IMR-90 (cell line): ENCODE measurements at regions not wholly inside any gene's neighbourhood (a gene's known extent, or its start where the extent isn't known, plus 50 kb on each side); places are given as distances from the start of the nearest gene placed in this dataset.

Experiments
- ATAC-seq: fragments of 200-7000 bp; cut with Tn5 transposase; 2 replicates; pipeline ENCODE4 v1.9.1; 2020; ENCODE audit warnings: low read depth, mild to moderate bottlenecking, moderate library complexity
- BruUV-seq: library from RNA; stranded (reverse); fragments of 400-500 nt; replicated peaks from 2 replicates; lab custom pipeline; 2021; lab: Mats Ljungman, UMichigan
- CTCF ChIA-PET: fragments of 300-600 bp; formaldehyde crosslinking; extraction: SDS; loops from one replicate; lab custom pipeline; 2021; ENCODE audit warnings: antibody characterized with exemption; lab: Yijun Ruan, JAX
- POLR2A ChIA-PET: fragments of 300-600 bp; sonication (Branson Sonifier 250); formaldehyde crosslinking; loops from one replicate; lab custom pipeline; 2022; ENCODE audit warnings: antibody characterized with exemption; ENCODE audit not compliant: unreplicated experiment; lab: Charles Lee
- DNase-seq: peaks from one replicate; pipeline ENCODE4 v3.0.0; 2013
- H2AFZ ChIP-seq: replicated peaks from 2 replicates; pipeline ENCODE3; 2013; ENCODE audit warnings: low read length, mild to moderate bottlenecking; ENCODE audit not compliant: poor library complexity
- H2AK5ac ChIP-seq: 2 replicates; pipeline ENCODE4 v1.6.1; 2013; ENCODE audit warnings: low read depth, low read length, inconsistent platforms
- H2AK9ac ChIP-seq: replicated peaks from 2 replicates; pipeline ENCODE3; 2013; ENCODE audit warnings: mild to moderate bottlenecking, low read depth, low read length, moderate library complexity; ENCODE audit not compliant: poor library complexity
- H2BK120ac ChIP-seq: 2 replicates; pipeline ENCODE4 v1.6.1; 2013; ENCODE audit warnings: low read depth, low read length, inconsistent platforms
- H2BK15ac ChIP-seq: 3 replicates; pipeline ENCODE4 v1.6.1; 2013; ENCODE audit warnings: low read depth, low read length, inconsistent platforms
- H2BK20ac ChIP-seq: 2 replicates; pipeline ENCODE4 v1.6.1; 2013; ENCODE audit warnings: low read depth, mild to moderate bottlenecking, inconsistent platforms, low read length, moderate library complexity
- H2BK5ac ChIP-seq: 2 replicates; pipeline ENCODE4 v1.6.1; 2013; ENCODE audit warnings: mild to moderate bottlenecking, low read depth, low read length, inconsistent platforms; ENCODE audit not compliant: poor library complexity, severe bottlenecking
- H3K14ac ChIP-seq: replicated peaks from 2 replicates; pipeline ENCODE4 v1.6.1; 2013; ENCODE audit warnings: low read depth, low read length, inconsistent platforms
- H3K18ac ChIP-seq: 2 replicates; pipeline ENCODE4 v1.6.1; 2013; ENCODE audit warnings: low read depth, low read length, control low read depth
- H3K23ac ChIP-seq: 2 replicates; pipeline ENCODE4 v1.6.1; 2013; ENCODE audit warnings: low read depth, low read length, inconsistent platforms
- H3K27ac ChIP-seq: 2 replicates; pipeline ENCODE4 v1.5.1; 2013; ENCODE audit warnings: mild to moderate bottlenecking, control low read depth, low read length; ENCODE audit not compliant: insufficient read depth
- H3K27me3 ChIP-seq: 2 replicates; pipeline ENCODE4 v1.6.1; 2013; ENCODE audit warnings: low read length; ENCODE audit not compliant: control insufficient read depth, insufficient read depth
- H3K36me3 ChIP-seq: 2 replicates; pipeline ENCODE4 v1.6.1; 2013; ENCODE audit warnings: low read length, mixed read lengths; ENCODE audit not compliant: control insufficient read depth, insufficient read depth
- H3K4ac ChIP-seq: 2 replicates; pipeline ENCODE4 v1.6.1; 2013; ENCODE audit warnings: low read depth, low read length, inconsistent platforms
- H3K4me1 ChIP-seq: 2 replicates; pipeline ENCODE4 v1.6.1; 2013; ENCODE audit warnings: low read length, mixed read lengths; ENCODE audit not compliant: control insufficient read depth, insufficient read depth
- H3K4me2 ChIP-seq: 2 replicates; pipeline ENCODE4 v1.6.1; 2013; ENCODE audit warnings: low read depth, mild to moderate bottlenecking, control low read depth, low read length, moderate library complexity
- H3K4me3 ChIP-seq: 2 replicates; pipeline ENCODE4 v1.5.1; 2013; ENCODE audit warnings: low read depth, mild to moderate bottlenecking, control low read depth, low read length, moderate library complexity; ENCODE audit not compliant: insufficient read depth
- H3K56ac ChIP-seq: 2 replicates; pipeline ENCODE4 v1.6.1; 2013; ENCODE audit warnings: low read length, inconsistent platforms; ENCODE audit not compliant: insufficient read depth; ENCODE audit errors: extremely low read depth
- H3K79me1 ChIP-seq, 2 experiments: 2 replicates each; pipeline ENCODE4 v1.6.1; 2013; ENCODE audit warnings: low read length in 2 of 2, inconsistent platforms in 1 of 2, low read depth in 1 of 2
- H3K9ac ChIP-seq: 2 replicates; pipeline ENCODE4 v1.6.1; 2013; ENCODE audit warnings: low read depth, low read length, control low read depth
- H3K9me1 ChIP-seq: 2 replicates; pipeline ENCODE4 v1.6.1; 2013; ENCODE audit warnings: low read length, inconsistent platforms; ENCODE audit not compliant: insufficient read depth
- H3K9me3 ChIP-seq: 2 replicates; pipeline ENCODE4 v1.6.1; 2013; ENCODE audit warnings: low read length; ENCODE audit not compliant: control insufficient read depth, insufficient read depth
- H4K20me1 ChIP-seq: 2 replicates; pipeline ENCODE4 v1.6.1; 2013; ENCODE audit warnings: low read length, inconsistent platforms; ENCODE audit not compliant: insufficient read depth
- H4K5ac ChIP-seq: 2 replicates; pipeline ENCODE4 v1.6.1; 2013; ENCODE audit warnings: mild to moderate bottlenecking, low read depth, low read length, control low read depth
- H4K8ac ChIP-seq, 2 experiments: 2 replicates each; pipeline ENCODE4 v1.6.1; 2013; ENCODE audit warnings: low read depth in 2 of 2, low read length in 2 of 2, control low read depth in 1 of 2, inconsistent platforms in 1 of 2
- H4K91ac ChIP-seq: 2 replicates; pipeline ENCODE4 v1.6.1; 2013; ENCODE audit warnings: low read depth, low read length, inconsistent platforms; ENCODE audit not compliant: insufficient read depth
- BHLHE40 ChIP-seq: fragments of 150-350 bp; IDR thresholded peaks from 2 replicates; pipeline ENCODE4 v1.6.1; 2016; ENCODE audit warnings: mild to moderate bottlenecking, low read depth, low read length
- CTCF ChIP-seq: conservative IDR thresholded peaks from 2 replicates; pipeline ENCODE4 v1.5.1; 2012; ENCODE audit warnings: mild to moderate bottlenecking, low read depth, low read length, improper control_type of control experiment
- ELK1 ChIP-seq: fragments of 150-350 bp; IDR thresholded peaks from 2 replicates; pipeline ENCODE4 v1.6.1; 2016; ENCODE audit warnings: low read depth, mild to moderate bottlenecking, low read length, moderate library complexity, borderline replicate concordance
- FOS ChIP-seq: fragments of 150-350 bp; IDR thresholded peaks from 2 replicates; pipeline ENCODE4 v1.6.1; 2016; ENCODE audit warnings: low read depth, low read length
- MAFK ChIP-seq: IDR thresholded peaks from 2 replicates; pipeline ENCODE4 v1.6.1; 2012; ENCODE audit warnings: low read depth, low read length, improper control_type of control experiment
- MAZ ChIP-seq: IDR thresholded peaks from 2 replicates; pipeline ENCODE4 v1.6.1; 2012; ENCODE audit warnings: low read depth, mild to moderate bottlenecking, low read length, improper control_type of control experiment, moderate library complexity, borderline replicate concordance
- MXI1 ChIP-seq: IDR thresholded peaks from 2 replicates; pipeline ENCODE4 v1.6.1; 2012; ENCODE audit warnings: low read depth, mild to moderate bottlenecking, low read length, moderate library complexity, borderline replicate concordance
- POLR2A ChIP-seq: IDR thresholded peaks from 2 replicates; pipeline ENCODE4 v1.6.1; 2012; ENCODE audit warnings: mild to moderate bottlenecking, low read depth, low read length
- RCOR1 ChIP-seq: IDR thresholded peaks from 2 replicates; pipeline ENCODE4 v1.6.1; 2012; ENCODE audit warnings: mild to moderate bottlenecking, low read length, improper control_type of control experiment; ENCODE audit not compliant: insufficient replicate concordance
- RFX5 ChIP-seq: IDR thresholded peaks from 2 replicates; pipeline ENCODE4 v1.8.0; 2012; ENCODE audit warnings: low read depth, mild to moderate bottlenecking, low read length, moderate library complexity
- SMC3 ChIP-seq: fragments of 150-350 bp; IDR thresholded peaks from 2 replicates; pipeline ENCODE4 v1.6.1; 2016; ENCODE audit warnings: low read depth, mild to moderate bottlenecking, antibody characterized with exemption, low read length, moderate library complexity
- USF2 ChIP-seq: fragments of 150-350 bp; IDR thresholded peaks from 2 replicates; pipeline ENCODE4 v1.6.1; 2017; ENCODE audit warnings: mild to moderate bottlenecking, antibody characterized with exemption, low read length, low read depth
- WGBS, 2 experiments: methylation state at CpG; one replicate each; pipeline versions ENCODE4 v1.1.5 to v1.1.7; 2013; ENCODE audit warnings: missing lambda C conversion rate in 2 of 2; ENCODE audit not compliant: insufficient read length in 1 of 2; ENCODE audit errors: extremely low coverage in 2 of 2; 5-methylcytosine and 5-hydroxymethylcytosine counted together
- dilution Hi-C: fragments of 300-500 bp; cut with HindIII; formaldehyde crosslinking; loops from one replicate; pipeline ENCODE4 v1.14.3; 2018; ENCODE audit warnings: low sequenced_read_pairs; ENCODE audit not compliant: unreplicated experiment
- in situ Hi-C: fragments of 300-500 bp; cut with MboI; formaldehyde crosslinking; loops from 3 replicates; pipeline ENCODE4 v1.14.3; 2019; ENCODE audit warnings: low sequenced_read_pairs, inconsistent platforms, mixed read lengths
- intact Hi-C: fragments of 100-400 bp; cut with micrococcal nuclease; formaldehyde crosslinking; loops from 2 replicates; pipeline ENCODE4 v1.10.0; 2022

- Histone ChIP-seq H3K4me2 (no peak overlapping the region), H4K8ac (no peak overlapping the region), H3K9me1 (peaks cover 4% of the 10 kb centered on the region; the same call in 1 of the 2 replicates), H3K79me1 (no peaks in the 10 kb centered on the region), H2AFZ (no peak overlapping the region), H4K91ac (no peak overlapping the region), H2BK5ac (no peak overlapping the region), H3K4me3 (no peak overlapping the region), H3K14ac (no peak overlapping the region), H3K36me3 (no peaks in the 10 kb centered on the region), H3K4me1 (no peaks in the 10 kb centered on the region), H3K27ac (no peak overlapping the region), H3K9me3 (no peaks in the 10 kb centered on the region), H4K5ac (no peak overlapping the region), H2BK120ac (no peak overlapping the region), H3K27me3 (peaks cover 68% of the 10 kb centered on the region), H3K56ac (no peak overlapping the region), H2BK20ac (no peak overlapping the region), H2BK15ac (no peak overlapping the region), H4K20me1 (no peaks in the 10 kb centered on the region), H3K9ac (no peak overlapping the region), H2AK9ac (no peak overlapping the region), H3K4ac (no peak overlapping the region), H2AK5ac (no peak overlapping the region), H3K18ac (no peak overlapping the region), H3K23ac (no peak overlapping the region)
- WGBS, 2 experiments, result 79% methylated on average over 6 of the region's 18 CpGs; no CpG with 5 or more reads in 1 of the 2 experiments
- DNase-seq (no peak), ATAC-seq (no peak)
- dilution Hi-C loops (no loop called here), intact Hi-C loops (no loop called here), in situ Hi-C loops (no loop called here)
- CTCF ChIA-PET, result interaction anchor here (0.8 kb wide), 1 partner anchor 16 kb away, joined by 3 read pairs; no protein-coding TSS in a partner anchor
- BruUV-seq, result no TSS peak
- POLR2A ChIA-PET, result no interaction called here
- no peak for TF ChIP-seq RFX5
- no peak for TF ChIP-seq MAZ
- no peak for TF ChIP-seq BHLHE40
- no peak for TF ChIP-seq FOS
- TF ChIP-seq CTCF, result no peak
- no peak for TF ChIP-seq ELK1
- no peak for TF ChIP-seq MAFK
- no peak for TF ChIP-seq POLR2A
- TF ChIP-seq USF2, result no peak
- TF ChIP-seq MXI1, result no peak
- TF ChIP-seq RCOR1, result no peak
- no peak for TF ChIP-seq SMC3
These were observed 151.8 kb downstream of the IRF8 start for GRCh38 chr16:86050591-86051367.
